ENCODE measurements at regions not wholly inside any gene's neighbourhood (a gene's known extent, or its start where the extent isn't known, plus 50 kb on each side); places are given as distances from the start of the nearest gene placed in this dataset.
"Not testable (repeated sequence)": the region's sequence is repeated elsewhere in the genome, so short reads cannot be mapped to it uniquely, and the experiment has no call there.

- no peak overlapping the region for H3K4me3 ChIP-seq (ENCODE audit: low read depth, low read length)
- TF ChIP-seq CTCF (IDR thresholded peaks at IDR 0.05; ENCODE audit: low read depth, low read length) = no peak
These were observed 171.8 kb downstream of the C9orf50 start for GRCh38 chr9:129449066-129449465.

GRCh38 chr9:129446828-129447550 lies 173.9 kb downstream of the C9orf50 start:
- no peak for TF ChIP-seq CTCF (IDR thresholded peaks at IDR 0.05; ENCODE audit: low read depth, low read length)
- H3K4me3 ChIP-seq (ENCODE audit: low read depth, low read length) = no peak overlapping the region

- no peak for TF ChIP-seq CTCF (IDR thresholded peaks at IDR 0.05; ENCODE audit: low read depth, low read length)
- no peak overlapping the region for H3K4me3 ChIP-seq (ENCODE audit: low read depth, low read length)
These were observed 175.1 kb downstream of the C9orf50 start for GRCh38 chr9:129445794-129446306.

GRCh38 chr9:129443515-129444164 lies 177.3 kb downstream of the C9orf50 start:
- not testable (repeated sequence) for H3K4me3 ChIP-seq (ENCODE audit: low read depth, low read length)

GRCh38 chr9:129442803-129443511 lies 177.9 kb downstream of the C9orf50 start:
- no peak for TF ChIP-seq CTCF (IDR thresholded peaks at IDR 0.05; ENCODE audit: low read depth, low read length)
- H3K4me3 ChIP-seq (ENCODE audit: low read depth, low read length) = no peak overlapping the region

- TF ChIP-seq CTCF (IDR thresholded peaks at IDR 0.05; ENCODE audit: low read depth, low read length) = no peak
These were observed 179.0 kb downstream of the C9orf50 start for GRCh38 chr9:129441852-129442251.

GRCh38 chr9:129440435-129441186 lies 180.3 kb downstream of the C9orf50 start:
- no peak overlapping the region for H3K4me3 ChIP-seq (ENCODE audit: low read depth, low read length)
- TF ChIP-seq CTCF (IDR thresholded peaks at IDR 0.05; ENCODE audit: low read depth, low read length) = no peak

More at GRCh38 chr9:129441852-129442251, 179.0 kb downstream of the C9orf50 start:
- H3K4me3 ChIP-seq (ENCODE audit: low read depth, low read length) = no peak overlapping the region

Data from WI38 (cell line).